Heart right ventricle (tissue), 16 donors: ENCODE measurements at regions not wholly inside any gene's neighbourhood (a gene's known extent, or its start where the extent isn't known, plus 50 kb on each side); places are given as distances from the start of the nearest gene placed in this dataset.

Experiments
- ATAC-seq, 8 donors: fragments of 200-7000 bp; cut with Tn5 transposase; one replicate each; pipeline ENCODE4 v1.9.1; 2020; ENCODE audit warnings: mild to moderate bottlenecking in 8 of 8, moderate library complexity in 8 of 8, moderate number of reproducible peaks in 1 of 8
- DNase-seq, 2 donors: peaks; one replicate each; pipeline ENCODE4 v3.0.0-alpha.2; 2020
- H3K27ac ChIP-seq, 10 donors: fragments of 200-600 bp; sonication (generic) in 2 of 10; one replicate each; pipeline versions ENCODE4 v1.5.0 to v1.8.0; 2020 to 2022; ENCODE audit warnings: mild to moderate bottlenecking in 3 of 10
- H3K27me3 ChIP-seq, 7 donors: fragments of 200-600 bp; one replicate each; pipeline ENCODE4 v1.8.0; 2021 to 2022; ENCODE audit warnings: mild to moderate bottlenecking in 2 of 7
- H3K36me3 ChIP-seq, 9 donors: fragments of 200-600 bp; sonication (generic) in 1 of 9; one replicate each; pipeline versions ENCODE4 v1.5.0 to v1.8.0; 2020 to 2022; ENCODE audit warnings: mild to moderate bottlenecking in 2 of 9
- H3K4me1 ChIP-seq, 9 donors: fragments of 200-600 bp; sonication (generic) in 1 of 9; one replicate each; pipeline versions ENCODE4 v1.5.0 to v1.8.0; 2020 to 2022; ENCODE audit warnings: mild to moderate bottlenecking in 4 of 9
- H3K4me3 ChIP-seq, 10 donors: fragments of 200-600 bp; sonication (generic) in 2 of 10; one replicate each; pipeline versions ENCODE4 v1.5.0 to v1.8.0; 2020 to 2022; ENCODE audit warnings: mild to moderate bottlenecking in 7 of 10, moderate library complexity in 2 of 10
- H3K9me3 ChIP-seq, 11 donors: fragments of 200-600 bp in 10 of 11; sonication (generic) in 2 of 11; one replicate each; pipeline versions ENCODE4 v1.5.0 to v1.8.0; 2013 to 2022; ENCODE audit warnings: mild to moderate bottlenecking in 2 of 11, control low read depth in 1 of 11, moderate library complexity in 1 of 11
- CTCF ChIP-seq, 9 donors: fragments of 200-600 bp; sonication (generic) in 2 of 9; IDR thresholded peaks; one replicate each; pipeline versions ENCODE4 v1.5.0 to v1.8.0; 2021 to 2022; ENCODE audit warnings: antibody characterized with exemption in 9 of 9, mild to moderate bottlenecking in 5 of 9, moderate library complexity in 1 of 9
- WGBS, 2 donors: extraction: QIAGEN DNeasy Blood & Tissue Kit; methylation state at CpG; one replicate each; pipeline ENCODE4 v1.1.7; 2013; ENCODE audit warnings: inconsistent platforms in 1 of 2; 5-methylcytosine and 5-hydroxymethylcytosine counted together
- intact Hi-C, 10 donors: fragments of 100-400 bp; cut with DNase I; formaldehyde crosslinking; loops; one replicate each; pipeline versions ENCODE4 v1.11.1 to v1.14.2; 2022
- donor health status: Arrhythmogenic right ventricular cardiomyopathy.
- donor health status: ischemic (EF 13 %, LVEDD 7.1; RV severe dilation, severe dysfunction).
- donor health status: healthy with polysubstance abuse.
- donor health status: DM: no; HTN: yes; CAD: no.
- donor health status: DM: no; HTN: no; CAD: no.
- donor health status: ischemic (EF 25% LVEDD 6.9; RV normal size, moderate dysfunction).
- donor health status: ischemic (EF 25% LVEDD 5.7; RV mildly dilated, moderate dysfunction).
- donor health status: healthy.
- donor health status: DM: yes; HTN: yes; CAD: no.
- donor health status: Ischemic cardiomyopathy.
- donor health status: ischemic (EF 35%, LVEDD 5.7; RV mildly dilated, moderate dysfunction).
- donor health status: nonischemic (EF 11% LVEDD 7.7; RV severe dilation, severe dysfunction).
- donor health status: DM: yes; HTN: yes; CAD: no.
- donor health status: PGD.
- donor health status: ischemic (EF 29% LVEDD 5.4; RV normal size, mild dysfunction).
- donor health status: nonischemic (EF 23%, LVEDD 6.1; RV moderate dilation, normal function).

GRCh38 chr13:78334059-78334458, 269.3 kb downstream of the POU4F1 start:
- intact Hi-C loops = no loop called here
- Histone ChIP-seq H3K27me3 (no peaks in the 10 kb centered on the region), H3K36me3 (no peaks in the 10 kb centered on the region), H3K4me3 (no peak overlapping the region), H3K9me3 (no peaks in the 10 kb centered on the region), H3K4me1 (no peaks in the 10 kb centered on the region), H3K27ac (no peak overlapping the region)
- 66 to 72% methylated on average over 7 of the region's 7 CpGs for WGBS, 2 donors
- DNase-seq (no peak), ATAC-seq (no peak)
- TF ChIP-seq CTCF (IDR thresholded peaks at IDR 0.05) = no peak

GRCh38 chr13:78326633-78327032, 276.7 kb downstream of the POU4F1 start:
- no peaks in the 10 kb centered on the region for H3K27me3 ChIP-seq
- no peak for DNase-seq
- H3K27ac ChIP-seq = no peak overlapping the region
- H3K4me3 ChIP-seq = no peak overlapping the region
- no peak for ATAC-seq
- intact Hi-C loops = loop anchor here in 1 of 10 donors (10.0 kb wide), 1 partner anchor 648 kb away; no protein-coding TSS in a partner anchor
- TF ChIP-seq CTCF (IDR thresholded peaks at IDR 0.05) = no peak
- no peaks in the 10 kb centered on the region for H3K9me3 ChIP-seq
- 50 to 58% methylated on average over 1 of the region's 1 CpG for WGBS, 2 donors
- H3K4me1 ChIP-seq = no peaks in the 10 kb centered on the region
- H3K36me3 ChIP-seq = no peaks in the 10 kb centered on the region

GRCh38 chr13:78325585-78325984, 277.8 kb downstream of the POU4F1 start:
- intact Hi-C loops = loop anchor here in 1 of 10 donors (10.0 kb wide), 1 partner anchor 649 kb away; no protein-coding TSS in a partner anchor

DNA sequence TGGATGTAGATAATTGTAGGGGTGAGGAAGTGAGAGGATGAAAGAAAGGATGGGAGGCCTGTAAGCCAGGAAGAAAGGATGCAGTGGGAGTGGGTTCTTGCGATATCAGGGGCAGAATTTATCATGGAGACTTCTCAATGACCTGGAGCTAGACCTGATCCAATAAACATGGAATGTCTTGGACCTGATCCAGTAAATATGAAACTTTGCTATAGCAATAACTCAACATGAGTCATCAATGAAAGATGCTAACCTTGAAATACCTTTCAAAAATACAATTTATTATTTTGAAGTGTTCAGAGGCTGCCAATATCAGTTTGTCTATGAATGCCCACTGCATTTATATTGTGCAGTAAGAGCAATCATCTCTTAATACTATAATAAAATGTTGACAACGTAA, 279.5 kb downstream of the POU4F1 start:
- intact Hi-C loops = loop anchor here in 1 of 10 donors (10.0 kb wide), 1 partner anchor 651 kb away; no protein-coding TSS in a partner anchor
- ATAC-seq = no peak
- no peaks in the 10 kb centered on the region for H3K27me3 ChIP-seq
- H3K27ac ChIP-seq = no peak overlapping the region
- H3K4me1 ChIP-seq = no peaks in the 10 kb centered on the region
- H3K9me3 ChIP-seq = no peaks in the 10 kb centered on the region
- 79 to 91% methylated on average over 2 of the region's 2 CpGs for WGBS, 2 donors
- H3K36me3 ChIP-seq = no peaks in the 10 kb centered on the region
- H3K4me3 ChIP-seq = no peak overlapping the region
- no peak for TF ChIP-seq CTCF (IDR thresholded peaks at IDR 0.05)
- DNase-seq = no peak

More at GRCh38 chr13:78325585-78325984, 277.8 kb downstream of the POU4F1 start:
- WGBS, 2 donors = 87 to 90% methylated on average over 1 of the region's 1 CpG
- ATAC-seq = no peak
- no peak for DNase-seq
- Histone ChIP-seq H3K27me3 (no peaks in the 10 kb centered on the region), H3K36me3 (no peaks in the 10 kb centered on the region), H3K4me1 (no peaks in the 10 kb centered on the region), H3K4me3 (no peak overlapping the region), H3K9me3 (no peaks in the 10 kb centered on the region), H3K27ac (no peak overlapping the region)
- TF ChIP-seq CTCF (IDR thresholded peaks at IDR 0.05) = no peak
